RPMI7951 (cell line): ENCODE measurements at regions not wholly inside any gene's neighbourhood (a gene's known extent, or its start where the extent isn't known, plus 50 kb on each side); places are given as distances from the start of the nearest gene placed in this dataset.
A peak's percentile ranks its signal among the peaks of the same experiment; 100 is the strongest.

Experiments
- DNase-seq: peaks from one replicate; pipeline ENCODE4 v3.0.0-alpha.2; 2012; ENCODE audit warnings: low read depth

DNA sequence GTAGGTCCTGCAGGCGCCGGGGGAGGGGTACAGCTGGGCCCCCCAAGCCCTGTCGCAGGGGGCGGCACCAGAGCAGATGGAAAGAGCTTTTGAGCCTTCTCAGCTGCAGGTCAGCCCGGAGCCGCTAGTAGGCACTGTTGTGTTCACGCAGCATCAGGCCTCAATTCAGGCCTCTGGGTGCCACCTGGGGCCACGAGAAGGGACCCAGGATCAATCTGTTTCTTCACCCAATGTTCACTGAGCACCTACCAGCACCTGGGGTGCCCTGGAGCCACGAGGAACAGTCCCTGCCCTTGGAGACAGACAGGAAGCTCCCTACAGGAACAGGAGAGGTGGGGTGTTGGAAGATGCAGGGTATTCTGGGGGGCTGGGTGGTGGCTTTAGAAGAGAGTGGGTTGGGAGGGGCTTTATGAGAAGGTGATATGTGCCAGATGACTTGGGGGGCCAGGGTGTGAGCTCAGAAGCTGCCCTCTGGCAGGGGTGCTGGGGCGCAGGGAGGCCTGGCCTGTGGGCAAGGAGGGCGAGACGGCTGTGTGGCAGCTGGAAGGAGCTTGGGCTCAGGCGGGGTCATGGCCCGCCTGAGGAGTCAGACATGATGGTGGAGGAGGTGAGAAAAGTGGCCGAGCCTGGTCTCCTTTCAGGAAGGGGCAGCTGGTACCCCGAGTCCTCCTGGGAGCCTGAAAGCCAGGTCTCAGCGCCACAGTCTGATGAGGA lies 121.9 kb upstream of the GSE1 start:
- DNase-seq, result no peak

DNA sequence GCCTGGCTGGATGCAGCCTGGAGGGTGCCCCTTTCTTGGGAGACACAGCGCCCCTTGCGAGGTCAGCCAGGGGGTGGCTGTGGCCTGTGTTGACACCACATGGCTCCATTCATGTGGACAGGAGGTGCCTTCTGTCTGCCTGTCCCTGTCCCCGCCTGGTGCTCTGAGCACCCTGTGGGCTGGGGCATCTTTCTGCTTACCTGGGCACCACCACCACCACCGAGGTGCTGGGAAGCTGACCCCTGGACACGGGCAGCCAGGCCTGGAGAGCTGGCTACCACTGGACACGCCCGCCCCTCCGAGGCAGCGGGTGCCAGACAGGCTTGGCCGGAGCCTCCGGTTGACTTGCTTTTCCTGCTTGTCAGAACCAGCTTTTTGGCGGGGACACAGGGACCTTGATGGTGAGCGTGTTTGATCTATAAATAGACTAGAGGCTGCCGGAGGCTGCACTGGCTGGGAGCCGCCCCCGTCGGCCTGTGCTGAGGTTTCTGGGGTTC lies 121.3 kb upstream of the GSE1 start:
- DNase-seq, result peak; percentile 42

DNA sequence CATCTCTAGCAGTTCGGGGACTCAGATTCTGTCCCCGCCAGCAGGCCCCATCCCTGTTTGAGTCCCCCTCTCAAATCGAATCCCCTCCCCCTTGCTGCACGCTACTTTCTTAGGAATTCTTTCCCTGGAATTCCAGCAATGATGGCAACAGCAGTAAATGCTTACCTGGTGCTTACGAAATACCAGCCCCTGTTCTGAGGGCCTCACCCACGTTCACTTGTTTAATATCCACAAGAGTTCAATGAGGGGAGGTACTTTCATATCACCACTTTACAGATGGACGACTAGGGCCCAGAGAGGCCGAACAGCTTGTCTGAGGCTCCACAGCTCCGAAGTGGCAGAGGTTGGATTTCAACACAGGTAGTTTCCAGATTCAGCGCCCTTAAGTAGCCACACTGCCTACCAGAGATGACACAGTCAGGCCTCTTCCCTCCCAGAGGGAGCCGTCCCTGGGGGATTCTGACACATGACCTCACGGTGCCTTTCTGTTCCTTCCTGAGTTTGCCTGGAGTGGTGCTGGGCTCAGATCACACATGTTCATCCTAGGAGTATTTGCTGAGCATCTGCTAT lies 120.7 kb upstream of the GSE1 start:
- no peak for DNase-seq

DNA sequence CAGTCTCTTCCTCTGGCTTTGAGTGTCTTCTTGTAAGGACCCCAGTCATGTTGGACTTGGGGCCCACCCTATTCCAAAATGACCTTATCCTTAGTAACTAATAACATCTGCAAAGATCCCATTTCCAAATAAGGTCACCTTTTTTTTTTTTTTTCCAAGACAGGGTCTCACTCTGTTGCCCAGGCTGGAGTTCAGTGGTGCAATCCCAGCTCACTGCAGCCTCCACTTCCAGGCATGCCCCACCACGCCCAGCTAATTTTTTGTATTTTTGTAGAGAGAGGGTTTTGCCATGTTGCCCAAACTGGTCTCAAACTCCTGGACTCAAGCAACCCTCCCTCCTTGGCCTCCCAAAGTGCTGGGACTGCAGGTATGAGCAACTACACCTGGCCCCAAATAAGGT lies 118.8 kb upstream of the GSE1 start:
- no peak for DNase-seq

DNA sequence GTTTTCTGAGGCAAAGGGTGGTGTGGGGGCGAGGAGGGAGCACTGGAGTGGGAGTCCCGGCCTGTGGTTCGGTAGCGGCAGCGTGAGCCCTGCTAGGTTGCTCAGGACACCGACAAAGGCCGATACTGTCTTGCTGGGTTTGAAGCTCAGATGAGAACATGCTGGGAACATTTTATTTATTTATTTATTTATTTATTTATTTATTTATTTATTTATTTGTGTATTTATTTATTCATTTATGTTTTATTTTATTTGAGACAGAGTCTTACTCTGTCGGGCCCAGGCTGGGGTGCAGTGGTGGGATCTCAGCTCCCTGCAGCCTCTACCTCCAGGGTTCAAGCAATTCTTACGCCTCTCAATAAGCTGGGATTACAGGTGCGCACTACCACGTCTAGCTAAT lies 117.9 kb upstream of the GSE1 start:
- no peak for DNase-seq

DNA sequence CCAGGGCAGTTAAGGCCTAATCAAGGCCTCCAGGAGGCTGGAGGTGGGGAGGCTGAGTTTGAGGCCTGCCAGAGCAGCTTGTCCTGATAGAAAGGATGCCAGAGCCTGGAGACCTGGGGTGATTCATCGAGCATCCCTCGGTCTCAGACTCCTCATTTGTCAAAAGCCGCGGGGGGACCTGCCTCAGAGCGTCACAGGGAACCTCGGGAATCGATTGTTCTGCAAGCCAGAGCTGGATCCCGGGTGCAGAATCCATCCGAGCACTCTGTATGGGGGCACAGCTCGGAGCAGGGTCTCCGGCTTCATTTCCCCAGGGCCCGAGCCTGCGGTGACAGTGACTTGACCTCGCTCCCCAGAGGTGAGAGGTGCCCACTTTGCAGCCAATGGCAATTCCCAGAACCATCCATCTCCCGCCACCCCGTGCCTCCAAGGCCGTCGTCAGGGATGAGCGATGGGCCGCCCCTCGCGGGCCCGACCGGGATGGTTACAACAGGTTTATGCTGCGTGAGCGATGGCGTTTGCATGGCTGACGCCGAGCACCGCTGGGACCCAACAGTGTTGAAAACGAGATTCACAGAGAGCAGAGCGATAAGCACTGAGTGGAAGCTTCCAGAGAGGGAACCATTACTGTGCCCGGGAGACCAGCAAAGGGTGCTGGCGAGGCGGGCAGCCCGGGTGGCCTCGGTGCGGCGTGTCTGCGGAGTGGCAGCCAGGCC lies 117.1 kb upstream of the GSE1 start:
- DNase-seq, result no peak

DNA sequence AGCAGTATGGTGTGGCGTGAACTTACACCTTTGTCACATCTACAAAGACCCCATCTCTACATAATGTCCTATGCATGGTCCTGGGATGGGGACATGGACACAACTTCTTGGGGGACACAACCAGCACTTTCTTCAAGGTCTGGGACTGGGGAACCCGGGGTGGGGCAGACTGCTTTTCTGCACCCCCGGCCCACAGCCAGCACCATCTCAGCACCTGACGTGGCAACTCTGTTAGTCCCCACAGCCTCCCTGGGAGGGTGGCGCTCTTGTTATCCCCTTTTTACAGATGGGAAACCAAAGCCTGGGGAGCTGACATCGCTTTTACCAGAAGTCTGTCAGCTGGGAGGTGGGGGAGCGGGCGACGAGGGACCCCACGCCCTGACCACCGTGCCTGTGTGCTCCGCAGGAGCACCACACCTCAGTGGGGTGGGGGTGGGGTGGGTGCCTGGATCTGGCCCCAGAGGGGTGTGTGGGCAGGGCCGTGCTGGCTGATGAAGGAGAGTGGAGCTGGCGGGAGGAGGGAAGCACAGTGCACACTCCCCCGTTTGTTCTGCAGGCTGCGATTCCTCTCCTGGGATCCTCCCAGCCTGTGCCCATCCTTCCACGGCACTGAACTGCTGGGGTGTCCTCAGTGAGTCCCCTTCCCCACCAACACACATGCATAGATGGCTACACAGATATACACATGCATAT lies 115.4 kb upstream of the GSE1 start:
- DNase-seq, result no peak

DNA sequence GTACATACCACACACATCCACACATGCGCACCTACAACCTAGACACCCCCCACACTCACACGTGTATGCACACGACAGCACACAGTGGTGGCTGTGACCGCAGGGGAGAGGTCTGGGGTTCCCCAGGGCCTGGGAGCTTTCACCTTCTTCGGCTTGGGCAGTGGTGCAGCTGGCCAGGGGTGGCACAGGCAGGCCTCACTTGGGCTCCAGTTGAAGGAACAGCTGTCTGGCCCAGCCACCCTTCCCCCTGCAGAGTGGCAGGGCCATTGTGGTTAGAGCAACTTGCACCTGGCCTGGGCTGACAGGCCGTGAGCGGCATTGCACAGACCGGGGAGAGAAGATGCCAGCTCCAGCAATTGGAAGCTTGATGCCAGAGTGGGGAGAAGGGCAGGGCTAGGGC lies 114.5 kb upstream of the GSE1 start:
- DNase-seq, result no peak

DNA sequence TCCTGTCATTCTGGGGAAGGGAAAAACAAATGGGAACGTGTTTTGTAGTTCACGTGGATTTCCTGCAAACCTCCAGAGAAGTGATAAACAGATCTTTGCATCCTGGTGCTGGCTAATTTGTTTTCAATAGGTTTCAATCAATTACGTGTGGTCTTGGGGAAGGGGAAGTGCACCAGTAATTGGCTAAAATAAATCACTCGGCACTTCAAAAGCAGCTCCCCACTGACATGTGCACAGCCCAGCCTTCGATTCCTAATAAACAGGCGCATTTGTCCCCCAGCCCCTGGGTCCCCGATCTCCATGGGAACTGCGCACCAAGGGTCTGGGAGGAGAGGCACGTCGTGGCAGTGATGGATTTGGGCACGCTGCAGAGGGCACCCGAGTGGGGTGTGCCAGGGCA lies 112.9 kb upstream of the GSE1 start:
- DNase-seq, result no peak

DNA sequence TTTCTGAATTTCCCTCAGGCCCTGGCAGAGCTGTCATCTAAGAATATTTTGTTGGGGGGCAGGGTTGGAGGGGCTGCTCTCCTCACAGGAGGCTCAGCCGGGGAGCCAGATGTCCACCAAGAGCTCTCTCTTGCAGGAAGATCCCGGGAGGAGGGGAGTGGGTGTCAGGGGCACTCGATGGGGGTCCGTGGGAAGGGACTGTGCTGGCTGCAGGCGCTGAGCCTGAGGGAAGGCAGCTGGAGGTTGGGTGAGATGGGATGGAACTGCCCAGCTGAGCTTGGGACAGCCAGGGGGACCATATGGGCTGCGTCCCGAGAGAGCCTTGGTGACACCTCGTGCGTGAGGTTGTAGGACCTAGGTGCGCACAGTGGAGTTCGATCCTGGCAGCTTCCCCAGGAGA lies 111.2 kb upstream of the GSE1 start:
- DNase-seq, result no peak

DNA sequence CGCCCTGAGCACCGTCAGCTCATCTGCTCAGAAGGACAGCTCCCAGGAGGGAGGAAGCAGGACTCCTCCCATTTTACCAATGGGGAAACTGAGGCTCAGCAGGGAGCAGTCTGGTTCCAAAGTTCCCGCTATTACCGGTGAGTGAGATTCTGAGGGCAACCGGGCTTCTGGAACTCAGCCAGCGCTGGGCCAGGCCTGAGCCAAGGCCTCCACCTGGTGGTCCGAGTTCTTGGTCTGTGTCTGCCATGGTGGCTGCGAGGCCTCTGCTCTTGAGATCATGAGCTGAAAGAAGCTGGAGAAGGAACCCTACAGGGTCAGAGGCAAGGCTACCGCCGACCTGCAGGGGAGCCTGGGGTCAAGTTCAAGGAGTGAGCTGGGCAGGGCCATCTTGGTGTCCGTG lies 110.8 kb upstream of the GSE1 start:
- no peak for DNase-seq

DNA sequence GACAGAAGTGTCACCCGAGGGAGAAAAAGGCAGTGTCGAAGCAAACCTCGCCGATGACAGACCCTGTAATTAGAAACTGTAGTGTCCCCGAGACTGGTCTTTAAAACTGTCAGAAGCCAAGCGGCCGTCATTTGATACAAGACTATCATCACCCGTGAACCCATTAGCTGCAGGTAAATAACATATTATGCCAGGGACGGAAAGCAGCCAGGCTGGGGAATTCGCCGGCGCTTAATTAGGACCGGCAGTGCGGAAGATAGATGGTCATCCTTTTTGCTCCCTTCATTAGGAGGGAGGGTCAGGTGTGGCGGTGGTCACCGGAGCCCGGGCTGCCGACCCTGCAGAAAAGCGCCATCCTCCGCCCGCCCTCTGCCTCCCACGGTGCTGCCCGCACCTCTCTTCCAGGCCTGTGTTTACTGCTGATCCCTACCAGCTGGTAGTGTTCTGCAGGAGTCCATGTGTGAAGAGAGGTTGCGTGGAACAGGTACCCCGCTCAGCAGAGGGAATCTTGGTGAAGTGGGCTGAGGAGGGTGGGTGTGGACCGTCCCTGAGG lies 109.4 kb upstream of the GSE1 start:
- no peak for DNase-seq

DNA sequence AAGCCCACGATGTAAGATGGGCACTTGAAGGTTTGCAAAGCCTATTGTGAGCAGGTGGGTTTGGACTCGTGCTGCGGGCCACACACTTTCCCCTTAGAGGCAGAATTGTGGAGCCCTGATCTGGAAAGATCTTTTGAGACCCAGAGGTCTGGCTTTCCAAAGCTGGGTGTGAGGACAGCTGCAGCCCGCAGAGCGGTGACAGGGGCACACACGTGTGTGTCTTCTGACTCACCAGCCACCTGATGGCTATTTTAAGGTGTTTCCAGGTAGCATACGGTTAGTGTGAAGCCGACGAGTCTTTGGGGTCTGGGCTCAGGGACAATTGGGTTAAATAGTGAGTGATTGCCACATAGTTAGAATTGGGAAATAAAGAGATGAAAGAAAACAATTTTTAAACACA lies 108.9 kb upstream of the GSE1 start:
- DNase-seq, result no peak

DNA sequence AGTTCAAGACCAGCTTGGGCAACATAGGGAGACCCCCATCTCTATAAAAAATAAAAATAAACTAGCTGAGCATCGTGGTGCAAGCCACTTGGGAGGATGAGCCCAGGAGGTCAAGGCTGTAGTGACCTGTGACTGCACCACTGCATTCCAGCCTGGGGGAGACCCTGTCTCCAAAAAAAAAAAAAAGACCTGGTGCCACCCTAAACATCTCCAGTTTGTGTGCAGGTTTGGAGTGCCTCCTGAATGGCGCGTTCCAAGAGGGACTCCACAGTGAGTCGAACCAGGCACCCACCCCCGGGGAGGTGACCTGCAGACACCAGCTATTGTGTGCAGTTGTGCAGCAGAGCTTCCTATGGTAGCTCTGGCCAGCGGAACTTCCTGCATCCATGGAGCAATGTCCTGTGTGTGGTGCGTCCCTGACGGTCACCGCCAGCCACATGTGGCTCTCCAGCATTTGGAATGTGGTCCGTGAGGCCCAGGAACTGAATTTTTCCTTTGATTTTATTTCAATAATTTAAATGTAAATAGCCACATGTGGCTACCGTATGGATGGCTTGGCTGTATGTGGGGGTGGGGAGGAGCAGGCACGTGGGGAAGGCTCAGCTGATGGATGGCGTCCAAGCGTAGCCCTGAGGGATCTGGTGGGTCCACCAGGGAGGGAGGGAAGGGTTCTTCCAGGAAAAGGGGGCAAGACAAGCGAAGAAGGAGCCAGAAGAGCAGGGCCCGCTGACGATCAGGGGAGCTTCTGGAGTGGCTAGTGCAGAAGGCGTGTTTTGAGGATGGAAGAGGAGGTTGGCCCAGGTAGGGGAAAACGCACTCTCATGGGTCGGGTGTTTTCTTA lies 107.1 kb upstream of the GSE1 start:
- no peak for DNase-seq

DNA sequence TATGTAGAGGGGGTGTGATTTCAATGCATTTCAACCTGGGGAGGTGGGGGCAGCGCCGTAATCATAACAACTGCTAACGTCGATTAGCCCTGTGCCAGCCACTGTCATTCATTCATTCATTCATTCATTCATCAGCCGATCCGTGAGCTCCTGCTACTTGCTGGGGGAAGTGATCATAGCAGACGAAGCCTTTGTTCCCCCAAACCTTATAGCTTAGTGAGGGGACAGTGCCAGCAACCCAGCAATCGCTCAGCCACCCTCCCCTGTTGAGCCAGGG lies 106.5 kb upstream of the GSE1 start:
- DNase-seq, result no peak

DNA sequence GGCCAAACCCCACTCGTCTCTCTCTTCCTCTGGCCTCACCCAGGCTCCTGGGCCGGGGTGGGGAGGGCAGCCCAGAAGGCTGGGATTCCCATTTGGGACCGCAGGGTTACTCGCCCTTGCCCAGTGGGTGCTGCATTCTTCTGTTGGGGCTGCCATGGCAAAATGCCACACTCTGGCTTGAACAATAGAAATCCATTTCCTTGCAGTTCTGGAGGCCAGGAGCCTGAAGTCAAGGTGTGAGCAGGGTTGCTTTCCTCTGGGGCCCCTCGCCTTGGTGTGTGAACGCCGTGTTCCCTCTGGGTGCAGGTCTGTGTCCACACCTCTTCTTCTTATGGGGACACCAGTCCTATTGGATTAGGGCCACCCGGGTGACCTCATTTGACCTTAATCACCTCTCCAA lies 105.8 kb upstream of the GSE1 start:
- DNase-seq, result no peak

DNA sequence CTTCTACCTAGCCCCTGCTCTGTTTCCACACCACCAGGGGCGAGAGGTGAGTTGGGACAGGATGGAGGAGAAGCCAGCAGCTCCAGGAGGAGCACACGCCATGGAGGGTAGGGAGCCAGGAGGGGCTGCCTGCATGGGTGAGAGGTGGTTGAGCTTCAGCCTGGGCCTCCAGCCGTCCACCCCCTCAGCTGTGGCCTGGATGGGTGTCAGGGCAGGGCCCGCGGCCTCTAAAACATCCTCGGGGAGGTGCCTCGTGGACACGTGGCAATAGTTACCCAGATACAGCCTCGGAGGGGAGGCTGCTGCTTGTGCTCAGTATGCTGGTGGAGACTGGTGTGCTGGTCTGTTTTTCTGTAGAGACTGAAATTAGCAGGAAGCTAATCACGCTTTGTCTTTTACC lies 104.7 kb upstream of the GSE1 start:
- no peak for DNase-seq

DNA sequence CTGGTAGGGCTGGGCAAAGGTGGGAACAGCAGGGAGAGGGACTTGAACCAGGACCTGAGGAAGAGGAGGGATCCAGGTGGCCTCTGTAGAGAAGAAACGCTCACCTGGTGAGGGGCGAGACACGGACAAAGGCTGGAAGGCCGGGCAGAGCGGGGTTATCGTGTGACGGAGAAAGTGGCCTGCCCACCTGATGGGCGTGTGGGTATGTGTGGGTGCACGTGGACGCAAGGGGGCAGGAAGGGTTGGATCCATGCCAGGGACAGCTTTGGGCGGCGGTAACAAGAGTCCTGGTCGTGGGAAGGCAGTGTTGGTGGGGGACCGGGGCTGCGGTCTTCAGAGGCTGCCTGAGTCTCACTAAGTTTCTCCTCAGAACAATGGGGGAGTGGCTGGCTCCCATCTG lies 104.1 kb upstream of the GSE1 start:
- DNase-seq, result no peak

DNA sequence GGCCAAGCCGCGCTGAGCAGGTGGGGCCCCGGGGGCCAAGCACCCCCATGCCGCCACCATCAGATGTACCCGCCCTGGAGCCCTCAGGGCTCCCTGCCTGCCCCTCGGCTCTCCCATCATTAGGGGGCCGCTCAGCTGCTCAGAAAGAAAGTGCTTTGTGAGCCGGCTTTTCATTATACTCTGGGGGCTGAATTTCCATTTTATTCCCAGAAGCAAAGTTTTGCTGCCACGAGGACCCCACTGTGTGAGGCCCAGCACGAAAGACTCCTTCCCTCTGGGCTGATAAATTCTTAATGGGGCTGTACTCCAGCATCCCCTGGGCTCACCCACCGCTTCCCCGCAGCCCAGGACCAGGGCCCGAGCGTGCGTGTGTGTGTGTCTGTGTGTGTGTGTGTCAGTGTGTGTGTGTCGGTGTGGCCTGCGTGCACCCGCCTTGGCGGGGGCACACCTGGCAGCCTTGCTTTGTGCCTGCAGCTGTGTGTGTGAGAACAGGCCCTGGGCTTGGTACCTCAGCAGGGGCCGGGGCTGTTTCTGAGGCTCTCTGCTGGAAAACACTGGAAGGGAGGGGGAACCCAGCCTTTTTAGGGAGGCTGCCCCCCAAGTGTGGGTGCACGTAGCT lies 103.0 kb upstream of the GSE1 start:
- no peak for DNase-seq

DNA sequence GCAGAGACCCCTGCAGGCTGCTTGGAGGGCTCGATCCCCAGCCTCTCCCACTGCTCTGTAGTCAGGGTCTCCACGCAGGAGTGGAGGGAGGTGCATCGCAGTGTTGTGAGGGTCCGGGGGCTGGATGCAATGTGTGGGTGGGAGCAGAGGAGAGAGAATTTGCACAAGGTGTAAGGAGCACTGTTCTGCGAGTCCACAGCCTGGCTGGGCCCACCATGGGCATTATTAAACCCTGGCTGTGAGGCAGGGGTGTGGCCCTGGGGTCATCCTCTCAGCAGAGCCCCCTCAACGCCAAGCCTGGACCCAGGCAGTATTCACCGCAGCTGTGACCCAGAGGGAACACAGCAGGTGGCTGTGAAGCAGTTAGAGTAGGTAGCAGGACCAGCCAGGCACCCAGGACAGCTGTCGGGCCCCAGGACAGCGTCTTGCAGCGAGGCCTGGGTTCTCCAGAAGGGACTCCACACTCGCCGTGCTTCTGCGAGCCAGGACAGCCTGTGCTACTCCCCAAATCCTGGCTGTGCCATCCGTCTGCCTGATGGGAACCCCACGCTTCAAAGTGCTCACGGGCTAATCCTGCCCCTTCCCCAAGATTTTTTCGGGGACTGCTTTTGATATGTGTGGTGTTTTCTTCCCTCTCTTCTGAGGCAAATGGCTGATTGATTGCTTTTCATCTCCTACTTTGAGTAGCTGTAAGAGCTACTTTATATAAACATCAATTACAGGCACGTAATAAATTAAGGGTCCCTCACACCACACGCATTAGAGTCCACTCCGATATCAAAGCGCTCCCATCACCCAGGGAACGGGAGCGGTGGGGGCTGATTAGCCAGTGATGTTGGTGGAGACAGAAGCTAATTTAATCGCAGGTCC lies 100.9 kb upstream of the GSE1 start:
- no peak for DNase-seq
